Central memory CD4-positive, alpha-beta T cell (primary cell): ENCODE measurements at regions not wholly inside any gene's neighbourhood (a gene's known extent, or its start where the extent isn't known, plus 50 kb on each side); places are given as distances from the start of the nearest gene placed in this dataset.
"Not testable (repeated sequence)": the region's sequence is repeated elsewhere in the genome, so short reads cannot be mapped to it uniquely, and the experiment has no call there.

Experiments used
- DNase-seq: peaks from one replicate; pipeline ENCODE4 v3.0.0; 2022

DNA sequence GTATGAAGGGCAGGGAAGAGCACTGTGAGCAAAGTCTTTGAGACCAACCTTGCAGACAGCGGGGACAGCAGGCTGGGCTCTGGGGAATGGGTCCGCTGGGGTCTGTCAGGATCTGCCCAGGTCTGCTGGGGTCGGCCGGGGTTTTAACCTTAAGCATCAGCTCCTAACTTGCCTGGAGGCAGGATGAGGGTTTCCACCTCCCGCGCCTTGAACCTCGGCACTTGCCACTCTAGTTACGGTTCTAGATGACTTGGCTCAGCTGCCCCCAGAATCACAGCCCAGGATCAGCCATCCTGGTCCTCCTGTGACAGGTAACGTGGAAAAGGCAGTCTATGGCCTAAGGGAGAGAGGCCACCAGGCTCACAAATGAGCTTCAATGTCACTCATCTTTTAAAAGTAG lies 50.4 kb upstream of the CACUL1 start:
- no peak for DNase-seq

DNA sequence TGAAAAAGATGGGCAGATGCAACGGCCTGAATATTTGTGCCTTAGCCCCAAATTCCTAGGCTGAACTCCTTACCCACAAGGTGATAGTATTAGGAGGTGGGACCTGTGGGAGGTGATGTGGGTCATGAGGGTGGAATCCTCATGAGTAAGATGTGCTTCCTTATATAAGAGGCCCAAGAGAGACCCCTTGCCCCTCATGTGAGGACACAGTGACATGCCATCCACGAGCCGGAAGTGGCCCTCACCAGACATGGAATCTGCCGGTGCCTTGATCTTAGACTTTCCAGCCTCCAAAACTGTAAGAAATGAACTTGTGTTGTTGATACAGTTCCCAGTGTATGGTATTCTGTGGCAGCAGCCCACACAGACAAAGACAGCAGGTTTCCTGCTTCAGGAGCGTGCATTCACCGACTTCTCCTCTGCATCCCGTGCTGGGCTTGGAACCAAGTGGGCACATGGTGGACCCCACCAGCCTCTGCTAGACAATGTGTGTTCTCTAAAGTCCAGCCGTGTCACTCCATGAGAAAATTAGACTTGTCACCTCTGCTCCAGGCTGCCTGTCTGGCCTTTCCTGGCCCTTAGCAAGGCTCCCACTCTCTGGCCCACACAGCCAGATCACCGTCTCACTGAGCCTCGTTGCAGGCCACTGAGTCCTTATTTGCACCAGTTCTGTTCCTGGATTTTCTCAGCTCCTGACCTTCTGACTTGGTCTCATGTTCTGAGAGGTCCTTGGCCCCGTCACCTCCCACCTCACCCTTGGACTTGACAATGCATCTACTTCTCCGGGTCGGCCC lies 52.9 kb upstream of the CACUL1 start:
- no peak for DNase-seq

DNA sequence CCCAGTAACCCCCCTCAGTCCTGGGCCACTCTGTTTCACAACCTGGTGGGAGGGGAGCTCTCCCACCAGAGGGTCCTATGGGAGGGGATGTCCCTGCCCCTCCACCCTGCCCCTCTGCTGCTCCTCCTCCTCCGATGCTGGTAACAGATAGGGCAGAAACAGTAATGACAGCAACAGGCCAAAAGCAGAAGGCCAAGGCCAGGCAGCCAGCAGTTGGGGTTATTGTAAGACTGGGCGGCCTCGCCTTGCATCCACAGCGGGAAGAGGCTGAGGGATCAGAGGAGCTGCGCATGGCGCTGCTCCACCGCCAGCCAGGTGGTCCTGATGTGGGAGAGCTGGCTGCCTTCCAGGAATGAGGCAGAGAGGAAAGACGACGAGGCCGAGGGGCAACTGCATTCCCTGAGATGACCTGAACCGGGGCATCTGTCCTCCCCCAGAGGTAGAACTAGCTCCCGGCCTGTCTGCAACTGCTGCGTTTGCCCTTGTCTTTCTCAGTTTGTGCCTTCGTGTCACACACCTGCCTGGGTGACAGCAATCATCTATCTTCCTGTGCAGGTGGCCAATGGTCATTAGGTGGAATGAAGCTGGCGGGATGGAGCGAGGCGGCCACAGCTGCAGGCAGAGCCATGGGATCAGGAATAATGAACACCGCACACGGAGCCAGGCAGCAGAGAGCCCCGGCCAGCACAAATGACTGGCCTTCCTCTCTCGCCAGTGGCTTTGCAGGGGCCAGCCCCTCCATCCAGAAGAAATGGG lies 54.0 kb upstream of the CACUL1 start:
- DNase-seq: no peak

DNA sequence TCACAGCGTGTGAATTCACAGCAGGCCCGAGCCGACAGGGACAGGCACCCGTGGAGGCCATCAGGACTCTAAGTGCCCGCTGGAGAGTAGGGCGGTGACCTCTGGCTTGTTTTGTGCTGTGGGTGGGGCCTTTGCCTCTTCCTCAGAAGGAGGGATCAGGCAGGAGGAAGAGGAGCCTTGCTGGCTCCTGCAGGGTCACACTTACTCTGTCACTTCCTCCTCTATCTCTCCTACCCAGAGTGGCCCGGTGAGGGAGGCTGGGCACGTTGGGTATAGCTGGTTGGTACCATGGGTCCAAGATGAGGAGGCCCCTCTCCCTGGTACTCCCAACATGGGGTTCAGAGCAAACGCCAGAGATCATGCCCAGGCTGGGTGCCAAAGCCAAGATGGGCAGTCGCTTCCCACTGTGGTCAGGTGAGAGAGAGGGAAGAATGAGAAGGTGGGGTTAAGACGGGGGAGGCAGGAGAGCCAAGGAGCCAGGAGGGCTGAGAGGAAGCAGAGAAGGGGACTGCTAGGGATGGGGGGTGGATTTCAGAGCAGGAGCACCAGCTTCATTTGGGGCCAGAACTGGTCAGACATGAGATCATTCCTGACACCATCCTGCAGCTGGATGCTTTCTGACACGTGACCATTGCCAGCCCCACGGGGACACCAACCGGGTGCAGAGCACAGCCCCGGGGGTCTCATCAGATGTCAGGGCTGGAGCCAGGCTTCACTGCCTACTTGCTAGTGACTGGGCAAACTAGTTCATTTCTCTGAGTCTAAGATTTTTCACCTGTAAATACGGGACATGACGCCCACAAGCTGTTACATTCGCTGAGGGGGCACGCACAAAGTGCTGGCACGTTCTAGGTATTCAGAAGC lies 54.8 kb upstream of the CACUL1 start:
- no peak for DNase-seq

DNA sequence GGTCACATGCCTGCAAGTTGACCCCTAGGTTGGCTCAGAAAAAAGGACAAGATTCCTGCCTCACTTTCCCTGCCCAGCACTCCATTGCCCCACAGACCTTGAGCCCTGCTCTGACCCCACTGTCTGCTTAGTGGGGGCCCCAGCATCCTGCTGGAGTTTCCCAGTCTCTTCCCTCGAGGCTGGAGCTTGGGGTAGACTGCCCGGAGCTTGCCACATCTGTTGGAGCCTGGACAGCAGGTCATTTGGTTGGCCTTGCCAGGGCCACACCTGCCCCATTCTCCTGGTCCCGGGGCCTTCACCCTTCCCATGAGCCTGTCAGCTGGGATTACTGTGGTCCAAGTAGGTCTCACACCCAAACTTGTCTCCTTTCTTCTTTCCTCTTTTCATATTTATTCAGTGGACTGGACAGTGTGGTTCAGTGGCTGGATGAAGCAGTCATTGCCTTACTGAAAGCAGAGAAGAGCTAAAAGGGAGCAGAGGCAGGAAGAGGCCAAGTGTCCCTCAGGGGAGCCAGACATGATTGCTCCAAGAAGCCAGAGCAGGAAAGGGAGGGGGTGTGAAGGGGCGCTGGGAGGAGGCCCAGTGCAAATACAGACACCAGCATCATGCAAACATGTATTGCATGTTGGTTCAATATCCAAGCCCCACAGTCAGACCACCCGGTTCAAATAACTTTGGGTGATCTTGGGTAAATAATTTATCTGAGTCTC lies 56.2 kb upstream of the CACUL1 start:
- DNase-seq: no peak

- DNase-seq: no peak
Observed at GRCh38 chr10:118811675-118812392, 57.1 kb upstream of the CACUL1 start.

DNA sequence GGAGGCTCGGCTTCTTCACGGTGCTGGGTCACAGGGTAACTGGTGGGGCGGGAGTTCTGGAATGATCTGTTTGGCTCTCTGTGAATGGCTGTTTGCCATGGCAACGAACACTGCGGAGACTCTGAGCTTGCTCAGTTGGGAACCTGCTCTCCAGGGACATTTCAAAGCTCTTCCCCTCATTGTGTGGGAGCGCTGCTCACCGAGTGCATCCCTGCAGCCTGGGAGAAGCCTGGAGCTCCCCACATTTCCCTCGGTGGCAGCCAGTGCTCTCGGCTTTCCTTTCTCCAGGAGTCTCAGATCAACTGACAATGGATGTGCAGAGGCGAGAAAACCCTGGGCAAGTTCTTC lies 57.6 kb upstream of the CACUL1 start:
- no peak for DNase-seq

DNA sequence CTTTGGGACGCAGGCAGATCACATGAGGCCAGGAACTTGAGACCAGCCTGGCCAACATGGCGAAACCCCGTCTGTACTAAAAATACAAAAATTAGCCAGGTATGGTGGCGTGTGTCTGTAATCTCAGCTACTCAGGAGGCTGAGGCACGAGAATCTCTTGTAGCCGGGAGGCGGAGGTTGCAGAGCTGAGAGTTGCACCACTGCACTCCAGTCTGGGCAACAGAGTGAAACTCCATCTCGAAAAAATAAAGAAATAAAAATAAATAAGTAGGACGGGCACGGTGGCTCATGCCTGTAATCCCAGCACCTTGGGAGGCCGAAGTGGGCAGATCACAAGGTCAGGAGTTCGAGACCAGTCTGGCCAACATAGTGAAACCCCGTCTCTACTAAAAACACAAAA lies 58.2 kb upstream of the CACUL1 start:
- DNase-seq: not testable (repeated sequence)

GRCh38 chr10:118816471-118817168 lies 61.9 kb upstream of the CACUL1 start:
- no peak for DNase-seq

DNA sequence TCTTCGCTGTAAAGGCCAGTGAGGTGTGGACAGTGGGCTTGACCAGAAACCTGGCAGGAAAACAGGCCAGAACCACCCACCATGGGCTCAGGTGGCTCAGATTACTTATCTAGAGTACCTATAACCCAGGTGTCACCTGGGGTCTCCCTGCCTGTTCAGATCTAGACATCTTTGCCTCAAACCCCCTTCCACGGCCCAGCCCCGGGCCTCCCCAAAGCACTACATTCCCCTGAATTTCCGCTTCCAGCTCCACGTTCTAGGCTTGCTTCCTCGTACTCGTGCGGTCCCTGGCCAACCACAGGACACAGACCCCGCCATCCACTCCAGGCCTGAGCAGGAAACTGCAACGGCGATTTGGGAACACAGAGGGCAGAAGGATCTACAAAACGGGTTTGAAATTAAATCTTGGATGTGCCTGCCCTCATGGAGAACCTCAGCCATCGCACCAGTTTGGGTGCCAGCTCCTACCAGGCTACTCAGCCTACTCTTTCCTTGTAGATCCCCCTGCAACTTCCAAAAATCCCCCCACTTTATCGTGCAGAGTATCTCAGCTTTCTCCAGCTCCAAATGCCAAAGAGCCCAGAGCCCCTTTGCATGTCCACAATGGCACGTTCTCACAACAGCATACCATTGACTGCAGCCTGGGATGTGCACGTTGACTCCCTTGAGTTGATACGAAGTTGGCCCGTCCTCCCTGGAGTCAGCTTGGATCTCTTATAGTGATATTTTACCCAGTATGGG lies 62.7 kb upstream of the CACUL1 start:
- no peak for DNase-seq

DNA sequence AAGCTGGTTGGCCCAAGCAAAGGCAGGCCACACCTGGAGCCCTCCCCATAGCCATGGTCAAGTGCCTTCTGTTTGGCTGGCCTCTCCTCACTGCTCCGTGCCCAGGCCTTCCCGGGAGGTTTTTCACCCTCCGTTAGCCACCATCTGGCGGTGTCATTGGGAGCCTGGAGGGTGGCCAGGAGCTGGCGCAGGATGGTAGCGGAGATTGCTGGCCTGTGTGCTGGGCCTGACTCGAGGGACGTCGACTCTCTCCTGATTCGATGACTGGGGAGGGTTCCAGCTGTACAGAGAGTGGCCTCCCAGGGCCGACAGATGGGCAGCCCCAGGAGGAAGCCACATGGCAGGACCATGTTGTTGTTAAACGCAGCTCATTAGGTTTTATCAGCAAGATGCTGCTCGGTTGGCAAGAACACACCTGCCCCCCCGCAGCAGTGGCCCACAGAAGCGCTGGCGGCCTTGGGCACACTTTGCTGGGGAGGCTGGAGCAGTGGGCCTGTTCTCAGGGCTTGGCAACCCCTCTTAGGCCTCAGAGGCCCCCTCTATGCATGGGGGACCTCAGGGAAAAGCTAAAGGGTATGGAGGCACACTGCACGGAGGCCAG lies 64.0 kb upstream of the CACUL1 start:
- no peak for DNase-seq

GRCh38 chr10:118820326-118821116 lies 65.8 kb upstream of the CACUL1 start:
- DNase-seq: no peak

- no peak for DNase-seq
Observed at GRCh38 chr10:118823256-118823907, 68.6 kb upstream of the CACUL1 start.

GRCh38 chr10:118827053-118827452 lies 72.3 kb upstream of the CACUL1 start:
- no peak for DNase-seq

GRCh38 chr10:118827466-118828155 lies 72.8 kb upstream of the CACUL1 start:
- DNase-seq: no peak

GRCh38 chr10:118832241-118832651 lies 77.5 kb upstream of the CACUL1 start:
- no peak for DNase-seq

DNA sequence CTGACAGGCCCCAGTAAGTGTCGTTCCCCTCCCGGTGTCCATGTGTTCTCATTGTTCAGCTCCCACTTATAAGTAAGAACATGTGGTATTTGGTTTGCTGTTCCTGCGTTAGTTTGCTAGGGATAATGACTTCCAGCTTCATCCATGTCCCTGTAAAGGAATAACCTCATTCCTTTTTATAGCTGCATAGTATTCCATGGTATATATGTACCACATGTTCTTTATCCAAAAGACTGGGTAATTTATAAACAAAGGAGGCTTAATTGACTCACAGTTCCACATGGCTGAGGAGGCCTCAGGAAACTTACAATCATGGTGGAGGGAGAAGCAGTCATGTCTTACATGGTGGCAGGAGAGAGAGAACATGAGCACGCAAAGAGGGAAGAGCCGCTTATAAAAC lies 79.6 kb upstream of the CACUL1 start:
- not testable (repeated sequence) for DNase-seq

DNA sequence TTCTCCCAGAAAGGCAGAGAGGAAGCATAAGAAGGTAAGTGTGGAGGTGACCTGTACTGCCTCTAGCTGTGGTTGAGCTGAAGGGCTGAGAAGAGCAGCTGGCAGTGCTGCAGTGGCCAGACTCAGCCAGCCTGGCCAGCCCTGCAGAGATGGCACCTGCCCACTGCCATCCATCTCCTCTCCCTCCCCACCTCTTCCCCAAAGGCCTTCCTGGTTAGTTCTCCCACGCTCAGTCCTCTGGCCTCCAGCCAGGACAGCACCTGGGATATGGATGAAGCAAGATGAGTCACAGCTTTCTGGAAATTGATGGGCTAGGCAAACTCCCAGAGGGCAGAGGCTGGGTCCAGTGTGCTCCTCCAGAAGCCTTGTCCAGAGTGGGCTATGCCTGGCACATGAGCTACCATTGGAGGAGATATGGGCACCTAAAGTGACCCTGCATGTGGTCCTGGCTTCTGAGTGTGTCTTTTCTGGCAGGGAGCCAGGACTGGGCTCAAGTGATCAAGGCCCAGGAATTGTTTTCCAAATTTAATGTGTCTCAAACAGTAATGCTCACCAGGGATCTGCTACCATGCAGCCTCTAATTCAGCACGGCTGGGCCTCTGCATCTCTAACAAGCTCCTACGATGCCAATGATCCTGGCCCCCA lies 81.0 kb upstream of the CACUL1 start:
- DNase-seq: no peak
